ENCODE measurements at regions not wholly inside any gene's neighbourhood (a gene's known extent, or its start where the extent isn't known, plus 50 kb on each side); places are given as distances from the start of the nearest gene placed in this dataset.

DNA sequence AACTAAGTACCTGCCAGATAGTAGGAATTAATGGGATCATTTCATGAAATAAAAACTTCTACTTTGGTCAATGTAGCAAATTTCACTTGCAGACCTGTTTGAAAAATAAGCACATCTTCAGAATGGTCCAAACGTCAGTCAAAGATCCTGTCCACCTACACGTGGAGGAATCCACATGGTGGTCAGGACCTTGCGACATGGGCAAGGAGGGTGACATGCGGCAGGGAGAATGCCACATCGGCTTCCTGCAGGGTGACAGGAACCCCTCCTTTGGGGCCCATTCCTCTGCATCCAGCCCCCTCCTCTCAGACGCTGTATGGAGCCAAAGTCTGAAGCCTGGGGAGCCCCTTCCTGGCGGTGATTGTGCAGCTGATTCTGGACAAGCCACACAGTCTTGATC is 95.5 kb upstream of the MGMT start:
- Histone ChIP-seq H4K20me1 (replicated peaks; ENCODE audit: control insufficient read depth, extremely low read depth, insufficient read depth, low read length) (no peaks in the 10 kb centered on the region), H3K9me3 (replicated peaks; ENCODE audit: control insufficient read depth, insufficient read depth, low read length) (no peaks in the 10 kb centered on the region), H3K36me3 (ENCODE audit: control insufficient read depth in 2 of 2, extremely low read depth in 1 of 2, insufficient read depth in 2 of 2, low read length in 2 of 2) (no peaks in the 10 kb centered on the region), H3K4me3 (replicated peaks in 1 of 3; ENCODE audit: insufficient read depth in 1 of 3, low read depth in 1 of 3, low read length in 3 of 3) (no peak overlapping the region), H3K27ac (ENCODE audit: insufficient read depth, low read depth, low read length) (no peak overlapping the region), H2AFZ (ENCODE audit: low read depth, low read length) (no peak overlapping the region), H3K4me2 (ENCODE audit: insufficient read depth, low read length) (no peak overlapping the region), H3K79me2 (ENCODE audit: control insufficient read depth, insufficient read depth, low read length) (no peaks in the 10 kb centered on the region), H3K4me1 (ENCODE audit: control insufficient read depth, extremely low read depth, insufficient read depth, low read length) (no peaks in the 10 kb centered on the region), H3K27me3 (ENCODE audit: control insufficient read depth in 2 of 2, insufficient read depth in 2 of 2, low read length in 2 of 2) (no peaks in the 10 kb centered on the region), H3K9ac (replicated peaks; ENCODE audit: extremely low read depth, insufficient read depth, low read length) (no peak overlapping the region), H3K9me1 (replicated peaks; ENCODE audit: control insufficient read depth, extremely low read depth, insufficient read depth, low read length) (no peaks in the 10 kb centered on the region)
- dilution Hi-C loops (cut with MboI; ENCODE audit: extremely low pct_ligation_motif_present, low sequenced_read_pairs) (no loop called here), intact Hi-C loops (cut with micrococcal nuclease) (no loop called here)
- DNase-seq (ENCODE audit: low read depth, low spot score), result no peak
- TF ChIP-seq, protein P1, sequence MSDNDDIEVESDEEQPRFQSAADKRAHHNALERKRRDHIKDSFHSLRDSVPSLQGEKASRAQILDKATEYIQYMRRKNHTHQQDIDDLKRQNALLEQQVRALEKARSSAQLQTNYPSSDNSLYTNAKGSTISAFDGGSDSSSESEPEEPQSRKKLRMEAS (IDR thresholded peaks at IDR 0.05; ENCODE audit: insufficient read depth, insufficient read length), result no peak
- TF ChIP-seq EZH2 (IDR thresholded peaks at IDR 0.05; ENCODE audit: borderline replicate concordance, low read depth, low read length, severe bottlenecking) (no peak), FOS (IDR thresholded peaks at IDR 0.05; ENCODE audit: borderline replicate concordance, insufficient read depth, low read length) (no peak), POLR2A (IDR thresholded peaks at IDR 0.05; ENCODE audit: low read depth, low read length) (no peak), GATA2 (IDR thresholded peaks at IDR 0.05; ENCODE audit: insufficient read depth, insufficient read length, low read depth, low read length) (no peak), MYC (IDR thresholded peaks at IDR 0.05; ENCODE audit: low read depth, low read length) (no peak), CTCF (IDR thresholded peaks at IDR 0.05; ENCODE audit: extremely low read depth in 1 of 2, insufficient read depth in 1 of 2, low read depth in 1 of 2, low read length in 2 of 2) (no peak), JUN (IDR thresholded peaks at IDR 0.05; ENCODE audit: borderline replicate concordance, insufficient read depth, insufficient read length, low read depth) (no peak), POLR2AphosphoS5 (IDR thresholded peaks at IDR 0.05; ENCODE audit: insufficient read depth, low read depth, low read length) (no peak)
- ChIA-PET POLR2A (no interaction called here), CTCF (no interaction called here)
- FAIRE-seq, result no peak
- no TSS peak for BruUV-seq (replicated peaks)
